A673 (cell line): ENCODE measurements at regions not wholly inside any gene's neighbourhood (a gene's known extent, or its start where the extent isn't known, plus 50 kb on each side); places are given as distances from the start of the nearest gene placed in this dataset.

ENCODE experiments used
- BruUV-seq: library from RNA; stranded (reverse); fragments of 400-500 nt; replicated peaks from 2 replicates; lab custom pipeline; 2021; lab: Mats Ljungman, UMichigan
- CTCF ChIA-PET: fragments of 300-600 bp; sonication (Branson Sonifier 250); formaldehyde crosslinking; loops from one replicate; lab custom pipeline; 2022; ENCODE audit warnings: antibody characterized with exemption; lab: Charles Lee
- POLR2A ChIA-PET: fragments of 300-600 bp; sonication (Branson Sonifier 250); formaldehyde crosslinking; loops from one replicate; lab custom pipeline; 2022; ENCODE audit warnings: antibody characterized with exemption; ENCODE audit not compliant: low non-redundant PET; lab: Charles Lee
- DNase-seq: peaks from one replicate; pipeline ENCODE4 v3.0.0-alpha.2; 2015; ENCODE audit warnings: low spot score
- H3K27ac ChIP-seq: fragments of 200-600 bp; sonication (generic); 2 replicates; pipeline ENCODE4 v1.5.1; 2016; ENCODE audit warnings: mixed run types, low read depth, mild to moderate bottlenecking, mixed read lengths, antibody characterized with exemption, low read length; ENCODE audit not compliant: poor library complexity, severe bottlenecking
- H3K27me3 ChIP-seq: fragments of 200-600 bp; sonication (generic); replicated peaks from 2 replicates; pipeline ENCODE4 v1.6.1; 2017; ENCODE audit warnings: mixed run types, low read depth, mild to moderate bottlenecking, mixed read lengths, antibody characterized with exemption, low read length; ENCODE audit not compliant: insufficient read depth, poor library complexity
- H3K36me3 ChIP-seq: fragments of 200-600 bp; sonication (generic); 2 replicates; pipeline ENCODE4 v1.6.1; 2016; ENCODE audit warnings: mixed run types, mild to moderate bottlenecking, mixed read lengths, antibody characterized with exemption, low read length; ENCODE audit not compliant: insufficient read depth, poor library complexity, severe bottlenecking
- H3K4me1 ChIP-seq: fragments of 200-600 bp; sonication (generic); 2 replicates; pipeline ENCODE4 v1.6.1; 2017; ENCODE audit warnings: mixed run types, mild to moderate bottlenecking, mixed read lengths, antibody characterized with exemption, low read length; ENCODE audit not compliant: insufficient read depth, poor library complexity, severe bottlenecking
- H3K4me3 ChIP-seq: fragments of 200-600 bp; sonication (generic); 2 replicates; pipeline ENCODE4 v1.5.1; 2016; ENCODE audit warnings: low read depth, mixed run types, mild to moderate bottlenecking, mixed read lengths, low read length; ENCODE audit not compliant: poor library complexity, severe bottlenecking
- H3K9me3 ChIP-seq: fragments of 200-600 bp; sonication (generic); 2 replicates; pipeline ENCODE4 v1.6.1; 2016; ENCODE audit warnings: mixed run types, low read depth, mild to moderate bottlenecking, mixed read lengths, antibody characterized with exemption, low read length; ENCODE audit not compliant: poor library complexity, severe bottlenecking
- EZH2 ChIP-seq: fragments of 200-600 bp; sonication (generic); IDR thresholded peaks from 2 replicates; pipeline ENCODE4 v1.6.1; 2017; ENCODE audit warnings: borderline replicate concordance, low read depth, mild to moderate bottlenecking, mixed read lengths, antibody characterized with exemption, low read length; ENCODE audit not compliant: poor library complexity, severe bottlenecking
- intact Hi-C: fragments of 100-400 bp; cut with micrococcal nuclease; formaldehyde crosslinking; loops from one replicate; pipeline ENCODE4 v1.10.0; 2022; ENCODE audit not compliant: unreplicated experiment
- TF ChIP-seq, protein P1 (sequence below): fragments of 300-800, 200-600 bp; sonication (generic); conservative IDR thresholded peaks from 2 replicates; pipeline ENCODE4 v1.5.1; 2017; ENCODE audit warnings: low read depth, mild to moderate bottlenecking, antibody characterized with exemption, low read length, moderate library complexity, mixed read lengths

DNA sequence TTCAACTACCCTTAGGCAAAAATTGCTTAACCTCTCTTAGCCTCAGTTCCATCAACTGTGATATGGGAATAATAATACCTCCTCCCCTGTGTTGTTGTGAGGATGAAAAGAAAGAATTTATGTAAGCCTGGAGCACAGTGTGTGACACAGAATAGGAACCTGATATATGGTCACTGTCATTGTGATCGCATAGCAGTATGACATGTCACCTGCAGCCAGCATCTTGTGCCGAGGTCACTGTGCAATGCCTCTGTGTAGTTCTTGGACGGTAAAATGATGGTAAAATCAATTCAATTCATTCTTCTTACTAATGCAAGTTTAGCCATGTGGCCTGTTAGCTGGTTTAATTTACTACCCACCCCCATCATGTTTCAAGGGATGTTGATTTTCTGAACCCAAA, 54.6 kb upstream of the GPR158 start:
- DNase-seq: no peak
- no peak overlapping the region for H3K4me3 ChIP-seq
- no peaks in the 10 kb centered on the region for H3K36me3 ChIP-seq
- CTCF ChIA-PET: no interaction called here
- POLR2A ChIA-PET: no interaction called here
- no peaks in the 10 kb centered on the region for H3K4me1 ChIP-seq
- peaks cover 3% of the 10 kb centered on the region for H3K27me3 ChIP-seq
- TF ChIP-seq, protein P1, sequence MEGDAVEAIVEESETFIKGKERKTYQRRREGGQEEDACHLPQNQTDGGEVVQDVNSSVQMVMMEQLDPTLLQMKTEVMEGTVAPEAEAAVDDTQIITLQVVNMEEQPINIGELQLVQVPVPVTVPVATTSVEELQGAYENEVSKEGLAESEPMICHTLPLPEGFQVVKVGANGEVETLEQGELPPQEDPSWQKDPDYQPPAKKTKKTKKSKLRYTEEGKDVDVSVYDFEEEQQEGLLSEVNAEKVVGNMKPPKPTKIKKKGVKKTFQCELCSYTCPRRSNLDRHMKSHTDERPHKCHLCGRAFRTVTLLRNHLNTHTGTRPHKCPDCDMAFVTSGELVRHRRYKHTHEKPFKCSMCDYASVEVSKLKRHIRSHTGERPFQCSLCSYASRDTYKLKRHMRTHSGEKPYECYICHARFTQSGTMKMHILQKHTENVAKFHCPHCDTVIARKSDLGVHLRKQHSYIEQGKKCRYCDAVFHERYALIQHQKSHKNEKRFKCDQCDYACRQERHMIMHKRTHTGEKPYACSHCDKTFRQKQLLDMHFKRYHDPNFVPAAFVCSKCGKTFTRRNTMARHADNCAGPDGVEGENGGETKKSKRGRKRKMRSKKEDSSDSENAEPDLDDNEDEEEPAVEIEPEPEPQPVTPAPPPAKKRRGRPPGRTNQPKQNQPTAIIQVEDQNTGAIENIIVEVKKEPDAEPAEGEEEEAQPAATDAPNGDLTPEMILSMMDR: no peak
- no peak for TF ChIP-seq EZH2
- no peaks in the 10 kb centered on the region for H3K9me3 ChIP-seq
- BruUV-seq: no TSS peak
- intact Hi-C loops: no loop called here
- no peak overlapping the region for H3K27ac ChIP-seq
